Transverse colon (tissue), 4 donors: ENCODE measurements at regions not wholly inside any gene's neighbourhood (a gene's known extent, or its start where the extent isn't known, plus 50 kb on each side); places are given as distances from the start of the nearest gene placed in this dataset.

Source experiments
- CTCF ChIP-seq, 5 experiments: fragments of 200-600 bp in 3 of 5; fragments of 450-650 bp in 2 of 5; sonication (generic) in 3 of 5; IDR thresholded peaks; 1 replicate in 2 of 5; 2 replicates in 3 of 5; pipeline ENCODE4 v1.5.1; 2016 to 2017; ENCODE audit warnings: antibody characterized with exemption in 5 of 5, inconsistent platforms in 3 of 5, mild to moderate bottlenecking in 2 of 5, moderate library complexity in 1 of 5
- POLR2AphosphoS5 ChIP-seq, 3 donors: sonication (generic); formaldehyde crosslinking; IDR thresholded peaks; one replicate each; pipeline ENCODE4 v1.6.1; 2016; ENCODE audit warnings: antibody characterized with exemption in 3 of 3

GRCh38 chr7:26449175-26450165 lies 157.8 kb downstream of the SNX10 start:
- TF ChIP-seq POLR2AphosphoS5 (IDR thresholded peaks at IDR 0.05) = no peak
- no peak for TF ChIP-seq CTCF (IDR thresholded peaks at IDR 0.05)
